ENCODE measurements at regions not wholly inside any gene's neighbourhood (a gene's known extent, or its start where the extent isn't known, plus 50 kb on each side); places are given as distances from the start of the nearest gene placed in this dataset.

DNA sequence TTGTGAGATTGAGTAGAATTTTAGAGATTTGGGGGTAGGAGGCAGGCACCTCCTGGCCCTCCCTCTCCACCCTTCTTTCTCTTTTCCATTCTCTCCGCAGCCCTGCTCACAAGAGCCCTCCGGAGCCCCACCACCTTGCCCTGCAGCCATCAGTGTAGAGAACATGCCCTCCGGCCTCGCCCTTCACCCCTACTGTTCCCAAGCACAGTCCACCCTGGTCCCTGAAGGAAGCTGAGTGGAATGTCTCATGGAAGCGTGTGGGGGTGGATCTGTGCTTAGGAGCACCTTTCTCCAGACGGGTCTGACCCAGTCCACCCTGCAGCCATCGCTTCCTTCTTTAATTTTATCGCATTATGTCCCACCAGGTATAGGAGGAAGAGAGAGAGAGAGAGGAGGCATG lies 267.1 kb downstream of the NSG2 start:
- DNase-seq: no peak

DNA sequence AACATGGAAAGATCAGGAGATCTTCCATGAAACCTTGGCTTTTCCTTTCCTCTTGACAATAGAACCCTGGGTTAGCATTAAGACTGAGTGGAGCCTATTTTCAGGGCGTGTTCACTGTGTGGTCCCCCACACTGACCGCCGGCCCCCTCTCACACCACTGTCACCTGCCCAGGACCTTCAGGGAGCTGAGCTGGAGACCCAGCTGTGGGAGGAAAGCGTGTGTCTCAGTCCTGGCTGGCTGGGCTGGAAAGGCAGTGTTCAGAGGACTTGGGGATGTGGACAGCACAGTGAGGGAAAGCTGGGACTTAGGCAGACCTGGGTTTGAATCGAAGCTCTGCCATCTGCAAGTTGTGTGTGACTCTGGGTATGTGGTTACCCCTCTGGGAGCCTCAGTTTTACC lies 268.1 kb downstream of the NSG2 start:
- DNase-seq: no peak

DNA sequence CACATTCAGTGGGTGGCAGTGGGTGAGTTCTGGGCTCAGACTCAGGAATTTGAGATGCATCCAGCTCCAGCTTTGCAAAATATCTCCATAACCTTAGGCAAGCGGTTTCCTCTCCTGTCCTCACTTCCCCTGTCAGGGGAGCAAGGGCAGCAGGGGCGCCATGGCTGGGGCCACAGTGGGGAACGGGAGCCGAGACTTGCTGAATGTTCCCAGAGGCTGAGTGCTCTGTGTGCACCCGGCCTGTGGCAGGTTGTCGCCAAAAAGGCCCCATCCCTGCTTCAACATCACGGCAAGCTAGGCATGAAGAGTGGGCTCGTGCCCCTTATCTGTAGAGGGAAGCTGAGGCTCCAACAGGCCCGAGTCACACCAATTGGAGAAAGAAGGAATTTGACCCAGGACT lies 268.8 kb downstream of the NSG2 start:
- no peak for DNase-seq

DNA sequence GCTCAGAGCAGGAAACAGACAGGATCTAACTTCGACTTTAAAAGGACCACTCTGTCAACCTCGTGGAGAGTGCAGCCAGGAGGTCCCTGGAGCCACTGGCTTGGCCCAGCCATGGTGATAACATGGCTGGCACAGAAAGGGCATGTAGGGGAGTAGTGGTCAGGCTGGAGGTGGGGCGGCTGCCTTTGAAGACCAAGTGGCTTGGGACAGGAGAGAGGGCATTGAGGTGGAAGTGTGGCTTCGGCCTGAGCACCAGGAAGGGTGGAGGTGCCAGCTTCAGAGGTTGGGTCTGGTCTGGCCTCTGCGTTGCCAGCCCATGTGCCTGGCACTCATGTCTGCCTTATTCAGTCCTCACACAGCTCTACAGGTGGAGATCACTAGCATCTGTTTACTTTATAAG lies 270.0 kb downstream of the NSG2 start:
- DNase-seq: no peak

DNA sequence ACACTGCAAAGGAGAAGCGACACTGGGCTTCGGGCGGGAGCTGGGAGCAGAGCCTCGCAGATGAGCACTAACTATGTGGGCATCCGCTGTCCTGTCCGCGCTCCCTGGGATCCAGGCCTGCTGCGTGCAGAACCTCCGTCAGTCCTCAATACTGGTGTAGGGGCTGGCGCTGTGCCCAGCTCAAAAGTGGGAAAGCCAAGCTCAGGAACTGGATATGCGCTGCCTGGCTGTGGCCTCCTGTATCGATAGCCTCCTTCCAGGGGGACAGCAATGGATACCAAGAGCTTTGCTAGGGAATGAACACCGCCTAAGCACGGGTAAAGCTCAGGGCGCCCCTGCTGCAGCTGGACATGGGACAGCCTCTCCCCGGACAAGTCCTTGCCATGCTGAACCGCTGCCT lies 270.4 kb downstream of the NSG2 start:
- DNase-seq: no peak

DNA sequence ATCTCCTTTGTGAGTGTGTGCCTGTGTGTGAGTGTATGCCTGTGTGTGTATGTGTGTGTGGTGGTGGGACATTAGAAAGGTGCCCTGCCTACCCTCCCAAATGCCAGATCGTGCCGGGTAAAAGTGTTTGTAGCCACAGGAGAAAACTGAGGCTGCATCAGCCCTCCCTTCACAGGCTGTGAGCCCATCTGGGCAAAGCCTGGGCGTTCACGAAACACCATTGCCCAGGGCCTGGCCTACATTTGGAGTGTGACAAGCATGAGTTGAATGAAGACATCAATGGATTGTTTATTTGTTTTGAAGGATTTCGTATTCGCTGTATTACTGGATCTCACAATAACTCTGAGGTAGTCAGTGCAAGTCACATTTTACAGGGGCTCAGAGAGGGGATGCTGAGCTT lies 270.8 kb downstream of the NSG2 start:
- DNase-seq: no peak

DNA sequence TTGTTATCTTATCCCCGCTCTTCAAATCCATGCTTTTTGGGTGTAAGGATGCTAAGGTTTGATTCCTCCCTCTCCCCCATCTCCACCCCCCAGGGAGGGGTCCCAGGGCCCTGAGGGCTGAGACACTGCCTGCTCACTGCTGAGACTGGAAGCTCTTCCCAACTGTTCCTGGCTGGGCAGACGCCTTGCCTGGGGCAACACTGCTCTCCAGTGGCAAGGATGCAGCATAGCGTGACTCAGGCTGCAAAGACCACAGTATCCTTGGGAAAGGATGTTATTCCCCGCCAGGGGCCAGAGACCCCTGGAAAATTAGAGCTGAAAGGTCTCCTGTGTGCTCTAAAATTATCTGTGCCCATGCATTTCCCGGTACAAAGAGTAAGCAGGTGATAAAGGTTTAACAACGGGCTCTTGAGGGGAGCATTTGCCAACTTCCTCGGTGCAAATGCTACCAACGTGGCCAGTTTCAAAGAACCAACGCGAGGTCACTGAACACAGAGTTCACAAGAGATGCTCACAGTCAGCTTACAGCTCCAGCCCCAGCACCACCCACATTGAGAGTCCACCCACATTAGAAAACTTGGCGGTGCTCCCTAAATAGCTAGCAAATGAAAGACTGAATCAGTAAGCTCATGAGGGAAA lies 271.9 kb downstream of the NSG2 start:
- DNase-seq: no peak

DNA sequence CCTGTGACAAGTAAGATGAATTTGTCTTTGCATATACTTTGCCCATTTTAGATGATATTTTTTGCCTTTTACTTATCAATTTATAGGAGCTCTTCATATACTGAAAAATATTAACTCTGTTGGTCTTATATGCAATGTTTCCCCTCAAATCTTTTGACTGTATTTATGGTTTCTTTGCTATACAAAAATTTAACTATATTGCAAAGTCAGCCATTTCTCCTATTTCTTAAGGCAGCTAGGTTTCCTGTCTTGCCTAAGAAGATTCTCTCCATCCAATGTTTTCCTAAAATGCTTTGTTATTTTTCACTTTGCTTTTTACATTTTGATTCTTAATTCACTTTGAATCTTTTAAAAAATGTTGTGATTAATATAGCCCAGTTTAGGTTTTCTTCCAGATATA lies 273.1 kb downstream of the NSG2 start:
- no peak for DNase-seq

DNA sequence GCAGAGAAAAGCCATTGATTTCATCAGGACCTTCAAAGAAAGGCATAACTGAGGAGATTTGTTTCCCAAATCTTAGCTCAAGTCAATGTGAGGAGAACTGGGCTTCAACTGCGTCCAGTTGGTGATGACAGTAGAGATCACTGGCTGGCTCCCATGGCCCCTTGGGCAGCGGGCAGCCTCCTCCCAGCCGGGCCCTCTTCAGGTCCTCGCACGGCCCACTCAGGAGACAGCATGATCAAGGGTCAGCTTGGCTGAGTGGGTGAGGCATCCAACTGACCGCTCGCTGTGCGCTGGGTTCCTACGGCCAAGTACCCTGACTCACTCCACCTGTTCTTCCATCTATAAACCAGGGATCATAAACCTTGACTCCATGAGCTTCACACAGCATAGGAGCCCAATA lies 274.0 kb downstream of the NSG2 start:
- no peak for DNase-seq

DNA sequence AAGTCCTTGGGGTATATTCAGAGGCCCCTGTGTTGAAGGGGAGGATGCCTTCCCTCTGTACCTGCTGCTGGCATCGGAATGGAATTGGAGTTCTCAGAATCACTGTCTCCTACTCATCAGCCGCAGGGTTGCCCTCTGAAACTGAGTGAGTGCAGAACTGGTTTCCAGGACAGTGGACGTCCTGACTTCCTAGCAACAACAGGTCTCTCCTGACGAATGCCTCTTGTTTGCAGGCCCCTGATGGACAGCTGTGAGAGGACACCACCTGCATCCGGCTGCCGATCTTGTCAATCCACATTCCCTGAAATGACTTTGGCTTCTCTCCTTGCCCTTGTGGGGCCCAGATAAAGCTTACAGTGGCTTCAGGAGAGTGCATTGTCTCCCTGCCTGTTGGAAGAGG lies 274.5 kb downstream of the NSG2 start:
- no peak for DNase-seq

DNA sequence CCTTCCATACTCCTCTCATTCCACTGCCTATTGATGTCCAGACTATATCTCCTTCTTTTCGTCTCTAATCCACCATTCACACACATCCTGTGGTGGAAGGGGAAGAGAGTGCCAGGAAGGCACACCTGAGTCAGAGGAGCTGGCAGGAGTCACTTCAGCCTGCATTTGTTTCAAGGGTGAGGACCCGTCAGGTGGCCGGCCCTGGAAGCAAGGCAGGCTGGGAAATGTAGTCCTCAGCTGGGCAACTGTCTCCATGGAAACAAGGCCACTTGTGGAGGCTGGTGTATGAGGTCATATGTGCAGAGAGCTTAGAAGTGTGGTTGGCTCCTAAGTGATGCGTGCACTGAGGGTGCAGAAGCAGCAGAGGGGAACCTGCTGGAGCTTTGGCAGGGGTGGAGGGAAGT lies 278.4 kb downstream of the NSG2 start:
- peak; percentile 9 for DNase-seq

DNA sequence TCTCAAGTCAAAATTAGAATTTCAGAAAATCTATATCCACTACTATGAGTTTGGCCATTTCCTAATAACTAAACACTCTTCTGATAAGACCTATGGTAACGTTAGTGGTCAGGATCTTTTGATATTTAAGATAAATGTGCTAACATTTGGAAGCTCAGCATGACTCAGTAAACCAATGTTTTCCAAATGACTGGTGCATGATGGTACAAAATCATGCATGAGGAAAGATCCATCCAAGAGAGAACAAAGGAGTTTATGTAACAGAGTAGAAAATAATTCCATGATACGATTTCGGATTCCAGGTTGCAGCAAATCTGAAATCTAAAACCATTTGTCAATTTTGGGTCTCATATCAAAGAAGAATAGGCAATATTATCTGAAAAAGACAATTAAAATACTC lies 279.2 kb downstream of the NSG2 start:
- DNase-seq: no peak

DNA sequence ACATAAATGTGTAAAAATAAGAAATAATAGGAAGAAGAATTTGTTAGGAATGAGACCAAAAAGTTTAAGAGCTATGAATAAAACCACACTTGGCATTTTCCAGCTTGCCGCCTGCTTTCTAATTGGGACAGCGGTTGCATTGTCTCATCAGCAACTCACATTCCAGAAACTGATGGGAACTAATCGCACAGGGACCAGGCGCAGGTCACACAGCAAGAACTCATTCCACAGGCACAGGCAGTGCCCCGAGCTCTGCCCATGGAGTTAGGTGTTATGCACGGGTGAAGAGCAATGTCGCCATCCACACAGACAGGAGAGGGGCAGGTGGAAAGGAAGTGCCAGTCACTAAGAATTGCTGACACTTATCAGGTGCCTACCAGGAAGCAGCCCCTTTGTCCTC lies 279.9 kb downstream of the NSG2 start:
- no peak for DNase-seq

DNA sequence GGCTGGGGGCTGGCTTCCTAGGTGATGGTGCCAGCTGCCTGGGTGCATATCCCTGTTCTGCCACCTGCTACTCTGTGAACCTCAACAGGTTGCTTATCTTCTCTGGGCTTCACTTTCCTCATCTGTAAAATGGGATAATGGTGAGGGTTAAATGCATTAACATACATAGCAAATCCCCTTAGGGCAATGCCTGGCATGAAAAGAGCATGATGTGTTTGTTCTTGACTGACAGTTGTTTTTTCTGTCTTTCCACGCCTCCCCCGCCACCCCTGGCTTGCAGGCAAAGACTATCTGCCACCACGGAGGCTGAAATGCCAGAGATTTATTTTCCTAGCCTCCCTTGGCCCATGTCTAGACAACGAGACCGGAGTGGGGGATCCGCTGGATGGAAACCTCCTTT lies 280.5 kb downstream of the NSG2 start:
- DNase-seq: no peak

DNA sequence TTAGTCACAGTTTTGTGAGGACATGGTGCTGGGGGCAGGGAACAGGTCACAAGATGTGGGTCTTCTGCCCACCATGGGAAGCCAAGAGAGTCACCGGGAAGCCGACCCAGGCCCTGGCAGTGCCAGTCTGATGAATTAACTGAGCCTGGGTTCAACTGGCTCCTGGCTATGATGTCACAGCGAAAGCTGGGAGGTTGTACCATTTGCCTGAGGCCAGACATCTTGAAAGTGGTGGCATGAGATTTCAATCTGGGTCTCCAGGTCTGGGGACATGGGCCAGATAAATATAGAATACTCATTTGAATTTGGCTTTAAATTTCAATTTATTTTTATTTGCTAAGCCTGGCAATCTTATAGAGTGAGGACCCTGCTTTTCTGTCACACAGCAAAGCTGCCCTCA lies 280.9 kb downstream of the NSG2 start:
- DNase-seq: no peak

DNA sequence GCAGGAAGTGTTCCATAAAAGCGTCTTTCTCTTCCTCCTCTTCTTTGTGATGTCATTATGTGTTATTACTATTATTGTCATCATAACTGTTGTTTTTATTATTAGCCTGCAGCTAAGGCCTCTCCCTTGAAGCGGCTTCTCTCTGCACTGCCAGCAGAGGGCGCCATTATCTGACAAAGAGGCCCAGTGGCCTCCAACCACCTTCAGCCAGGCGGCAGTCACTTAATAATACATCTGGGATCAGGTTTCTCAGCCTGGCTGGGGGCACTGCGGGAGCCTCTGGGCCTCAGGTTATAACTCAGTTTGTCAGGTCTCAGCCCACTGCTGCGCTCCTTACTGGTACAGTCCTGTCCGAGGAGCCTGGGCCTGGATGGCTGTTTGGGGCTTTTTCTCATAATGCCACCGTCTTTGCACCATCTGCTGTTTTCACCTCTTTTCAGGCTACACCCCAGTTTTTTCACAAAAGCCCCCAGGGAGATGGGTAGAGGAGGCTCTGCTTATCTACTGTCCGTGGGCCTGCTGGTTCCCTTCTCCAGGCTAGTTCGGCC lies 281.9 kb downstream of the NSG2 start:
- DNase-seq: peak; percentile 73

DNA sequence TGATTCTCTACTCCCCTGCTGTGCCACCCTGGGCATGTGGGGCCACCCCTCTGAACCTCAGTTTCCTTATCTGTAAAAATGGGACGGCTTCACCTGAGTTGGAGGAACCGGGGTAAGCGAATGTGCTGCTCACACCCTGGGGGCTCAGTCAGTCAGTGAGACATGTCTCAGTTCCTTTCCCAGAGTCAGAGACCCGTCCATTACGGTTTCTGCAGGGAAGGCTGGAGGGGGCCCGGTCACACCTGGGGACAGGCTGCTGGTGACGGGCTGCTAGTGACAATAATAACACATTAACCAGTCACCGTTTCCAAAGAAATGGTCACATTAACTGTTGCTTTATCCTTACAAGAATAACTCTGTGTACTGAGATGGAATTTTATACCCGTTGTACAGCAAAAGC lies 282.4 kb downstream of the NSG2 start:
- no peak for DNase-seq

DNA sequence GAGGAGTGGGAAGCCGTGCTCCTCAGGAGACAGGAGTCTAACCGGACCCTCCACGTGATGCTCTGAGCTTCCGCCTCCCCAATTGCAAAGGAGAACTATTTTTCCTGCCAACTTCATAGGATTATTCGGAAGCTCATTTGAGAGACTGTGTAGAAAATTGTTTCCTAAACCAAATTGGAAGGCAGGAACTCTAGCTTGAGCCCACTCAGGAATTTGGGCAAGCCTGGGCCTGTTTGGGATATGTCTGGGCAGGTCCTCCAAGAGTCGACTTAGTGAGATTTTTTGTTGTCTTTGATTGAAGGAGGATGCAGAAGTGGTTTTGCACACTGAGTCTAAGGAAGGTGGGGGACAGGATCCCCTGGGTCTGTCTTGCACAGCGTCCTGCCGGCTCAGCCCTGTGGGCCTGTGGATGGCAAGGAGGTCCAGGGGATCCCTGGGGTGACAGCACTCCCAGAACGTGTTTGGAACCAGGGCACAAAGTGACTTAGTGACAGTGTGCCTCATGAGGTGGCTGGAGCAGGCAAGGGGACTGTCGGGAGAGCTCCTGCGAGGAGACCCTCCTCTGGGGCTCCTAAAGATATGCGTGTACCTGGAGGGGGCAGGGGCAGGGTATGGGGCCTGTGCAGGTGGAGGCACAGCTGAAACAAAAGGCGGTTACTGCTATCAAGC lies 283.3 kb downstream of the NSG2 start:
- no peak for DNase-seq

DNA sequence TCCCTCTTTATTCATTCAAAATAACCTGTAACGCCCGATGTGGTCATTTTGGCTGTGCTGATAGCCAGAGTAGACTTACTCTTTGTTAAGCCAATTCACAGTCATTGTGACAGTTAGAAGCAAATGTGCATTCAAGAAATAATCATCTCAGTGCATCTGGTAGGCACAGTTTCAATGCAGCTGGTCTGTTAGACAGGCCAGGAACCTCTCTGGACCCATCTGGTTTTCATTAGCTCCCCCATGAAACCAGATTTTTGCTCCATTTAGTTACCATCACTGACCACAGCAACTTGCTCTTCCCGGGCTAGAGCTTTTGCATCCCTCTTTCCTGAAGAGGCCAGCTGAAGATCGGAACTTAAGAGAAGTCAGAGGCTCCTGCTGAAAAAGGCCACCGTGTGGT lies 284.2 kb downstream of the NSG2 start:
- no peak for DNase-seq

DNA sequence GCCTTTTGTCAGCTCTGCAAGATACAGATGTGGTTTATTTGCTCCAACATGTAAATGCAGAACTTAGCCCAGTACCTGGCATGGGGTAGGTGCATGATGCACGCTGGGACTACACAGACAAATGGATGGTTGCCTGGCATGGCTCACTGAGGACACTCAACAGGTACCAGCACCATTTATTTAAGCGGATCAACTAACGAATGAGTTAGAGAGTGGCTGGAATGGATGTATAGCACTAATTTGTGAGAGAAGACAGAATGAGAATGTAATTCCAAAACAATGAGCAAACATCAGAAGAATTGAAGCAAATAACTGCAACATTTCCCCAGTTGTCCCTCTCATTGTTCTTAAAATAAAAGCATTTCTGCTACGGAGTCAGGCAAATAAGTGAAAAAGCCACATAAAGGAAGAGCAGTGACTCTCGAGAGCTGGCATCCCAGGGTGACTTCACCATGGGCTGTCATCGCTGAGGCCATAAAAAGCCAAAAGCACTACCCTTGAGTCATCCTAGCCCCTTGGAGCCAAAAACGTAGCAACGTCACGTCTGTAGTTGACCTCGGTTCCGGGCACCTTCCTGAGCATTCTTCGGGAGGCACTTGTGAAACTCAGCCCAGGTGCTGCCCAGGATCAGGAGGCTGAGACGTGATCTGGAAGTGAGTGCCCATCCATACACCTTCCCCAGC lies 290.3 kb downstream of the NSG2 start:
- no peak for DNase-seq

DNA sequence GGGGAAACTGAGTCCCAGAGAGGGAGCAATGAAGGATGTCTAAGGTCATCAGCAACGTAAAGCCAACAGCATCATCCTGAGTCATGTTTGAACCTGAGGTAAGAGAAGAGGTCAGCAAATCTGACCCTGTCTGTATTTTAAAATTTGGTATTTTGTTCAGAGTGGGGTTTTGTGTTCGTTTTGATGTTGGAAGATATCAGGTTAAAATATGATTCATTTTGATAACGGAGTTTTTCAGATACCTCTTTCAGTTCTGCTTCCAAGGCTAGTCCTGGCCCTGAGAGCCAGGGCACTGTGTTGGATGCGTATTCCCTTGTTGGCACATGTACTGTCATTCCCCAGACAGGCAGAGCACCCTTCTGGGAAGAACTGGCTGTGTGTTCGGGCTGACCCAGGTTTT lies 291.0 kb downstream of the NSG2 start:
- DNase-seq: no peak

DNA sequence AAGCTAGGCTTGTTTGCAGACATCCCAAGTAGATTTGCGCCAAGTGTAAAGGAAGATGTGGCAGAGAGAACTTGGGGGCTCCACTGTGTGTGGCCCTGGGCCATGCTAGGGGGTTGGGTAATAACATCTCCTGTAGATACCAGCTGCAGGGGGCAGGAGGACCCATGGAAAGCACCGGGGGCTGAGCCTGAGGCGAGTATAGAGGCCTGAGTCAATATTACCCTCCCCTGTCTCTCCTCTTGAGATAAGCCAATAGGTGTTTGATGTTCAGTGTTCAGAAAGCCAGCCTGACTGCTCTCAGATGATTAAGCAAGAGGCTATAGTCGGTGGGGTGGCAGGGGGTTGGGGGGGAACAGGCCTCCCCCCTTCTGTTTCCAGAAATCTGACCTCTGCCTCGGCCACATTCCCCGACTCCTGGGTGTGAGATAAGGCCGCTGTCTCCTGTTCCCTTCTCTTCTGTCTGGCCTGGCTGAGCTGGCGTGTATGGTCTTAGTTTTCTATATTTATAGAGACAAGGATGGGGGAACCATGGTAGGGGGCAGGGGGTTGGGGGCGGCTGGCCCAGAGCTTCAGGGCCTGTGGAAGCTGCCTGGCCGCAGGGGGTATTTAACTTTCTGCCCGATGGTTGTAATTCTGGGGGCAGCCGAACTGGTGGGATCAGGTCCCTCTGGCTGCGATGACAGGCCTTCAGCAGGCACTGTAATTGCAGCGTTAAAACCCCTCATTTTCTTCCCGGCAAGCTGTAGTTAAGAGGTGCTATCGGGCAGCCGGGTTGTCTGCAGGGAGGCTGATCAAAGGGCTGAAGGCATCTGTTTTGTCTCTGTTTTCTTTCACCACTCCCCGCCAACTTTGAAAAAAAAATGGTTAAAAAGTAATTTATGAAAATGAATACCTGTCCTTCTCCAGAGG lies 292.0 kb downstream of the NSG2 start:
- no peak for DNase-seq
